ENCODE measurements at regions not wholly inside any gene's neighbourhood (a gene's known extent, or its start where the extent isn't known, plus 50 kb on each side); places are given as distances from the start of the nearest gene placed in this dataset.

- DNase-seq, result no peak
Observed at GRCh38 chr16:86893506-86893905, 315.2 kb downstream of the FOXL1 start.

GRCh38 chr16:86894029-86894567, 315.7 kb downstream of the FOXL1 start:
- no peak for DNase-seq

- no peak for DNase-seq
Observed at GRCh38 chr16:86894925-86895324, 316.6 kb downstream of the FOXL1 start.

GRCh38 chr16:86895606-86896005, 317.3 kb downstream of the FOXL1 start:
- DNase-seq, result no peak

- no peak for DNase-seq
Observed at GRCh38 chr16:86896976-86897375, 318.6 kb downstream of the FOXL1 start.

GRCh38 chr16:86897486-86897885, 319.1 kb downstream of the FOXL1 start:
- DNase-seq, result no peak

GRCh38 chr16:86898386-86898785, 320.0 kb downstream of the FOXL1 start:
- DNase-seq, result no peak

GRCh38 chr16:86899151-86899550, 320.8 kb downstream of the FOXL1 start:
- DNase-seq, result no peak

- DNase-seq, result no peak
Observed at GRCh38 chr16:86899757-86900156, 321.4 kb downstream of the FOXL1 start.

- DNase-seq, result no peak
Observed at GRCh38 chr16:86901483-86901882, 323.1 kb downstream of the FOXL1 start.

- DNase-seq, result no peak
Observed at GRCh38 chr16:86902656-86903001, 324.3 kb downstream of the FOXL1 start.

GRCh38 chr16:86903068-86903467, 324.7 kb downstream of the FOXL1 start:
- DNase-seq, result no peak

- DNase-seq, result no peak
Observed at GRCh38 chr16:86905302-86905701, 327.0 kb downstream of the FOXL1 start.

GRCh38 chr16:86906623-86907022, 328.3 kb downstream of the FOXL1 start:
- no peak for DNase-seq

GRCh38 chr16:86909359-86910160, 331.2 kb downstream of the FOXL1 start:
- no peak for DNase-seq

- DNase-seq, result no peak
Observed at GRCh38 chr16:86910161-86910769, 331.9 kb downstream of the FOXL1 start.

GRCh38 chr16:86911437-86911958, 333.1 kb downstream of the FOXL1 start:
- DNase-seq, result no peak

GRCh38 chr16:86913886-86914285, 335.5 kb downstream of the FOXL1 start:
- no peak for DNase-seq

GRCh38 chr16:86914876-86915717, 336.7 kb downstream of the FOXL1 start:
- no peak for DNase-seq

- no peak for DNase-seq
Observed at GRCh38 chr16:86917471-86918365, 339.4 kb downstream of the FOXL1 start.

- DNase-seq, result no peak
Observed at GRCh38 chr16:86918637-86919036, 340.3 kb downstream of the FOXL1 start.

- no peak for DNase-seq
Observed at GRCh38 chr16:86919078-86919477, 340.7 kb downstream of the FOXL1 start.
